ENCODE measurements at regions not wholly inside any gene's neighbourhood (a gene's known extent, or its start where the extent isn't known, plus 50 kb on each side); places are given as distances from the start of the nearest gene placed in this dataset.

DNA sequence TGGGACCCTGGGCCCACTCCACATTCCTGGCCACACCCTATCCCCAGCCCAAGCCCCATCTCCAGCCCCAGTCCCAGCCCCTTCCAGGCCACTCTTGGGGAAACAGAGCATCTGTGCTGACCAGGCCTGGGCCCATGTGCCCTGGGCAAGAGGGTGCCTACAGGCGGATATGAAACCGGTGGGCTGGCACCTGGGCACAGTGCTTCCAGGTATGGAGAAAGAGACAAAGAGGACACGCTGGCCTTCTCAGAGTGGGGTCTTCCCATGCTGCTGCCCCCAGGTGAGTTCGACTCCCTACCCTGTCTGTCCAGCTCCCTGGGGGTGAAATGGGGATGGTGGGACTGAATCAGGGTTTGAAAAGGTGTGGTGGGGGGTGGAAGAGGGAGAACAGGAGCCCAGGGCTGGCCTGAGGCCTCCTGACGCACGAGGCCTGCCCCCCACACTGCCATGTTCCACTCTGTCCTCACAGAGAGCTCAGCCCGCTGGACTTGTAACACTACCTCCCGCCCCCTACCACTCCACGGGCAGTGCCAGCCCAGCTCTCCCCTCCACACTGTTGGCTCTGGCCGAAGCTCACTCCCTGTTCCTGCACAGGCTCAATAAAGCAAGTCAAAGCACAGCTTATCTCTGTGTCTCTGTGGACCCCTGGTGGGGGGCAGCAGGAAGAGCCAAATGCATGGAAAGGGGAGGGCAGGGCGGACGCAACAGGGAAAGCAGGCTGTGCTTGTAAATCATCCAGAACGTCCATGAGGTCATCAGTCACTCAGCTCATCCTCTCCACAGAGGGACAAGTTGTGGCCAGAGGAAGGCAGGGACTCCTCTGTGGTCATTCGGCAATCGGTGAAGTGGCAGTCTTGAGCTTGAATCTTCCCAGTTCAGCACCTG is 71.1 kb upstream of the TMEM97 start:
- DNase-seq (ENCODE audit: low read depth) = no peak
- TF ChIP-seq, protein P1, sequence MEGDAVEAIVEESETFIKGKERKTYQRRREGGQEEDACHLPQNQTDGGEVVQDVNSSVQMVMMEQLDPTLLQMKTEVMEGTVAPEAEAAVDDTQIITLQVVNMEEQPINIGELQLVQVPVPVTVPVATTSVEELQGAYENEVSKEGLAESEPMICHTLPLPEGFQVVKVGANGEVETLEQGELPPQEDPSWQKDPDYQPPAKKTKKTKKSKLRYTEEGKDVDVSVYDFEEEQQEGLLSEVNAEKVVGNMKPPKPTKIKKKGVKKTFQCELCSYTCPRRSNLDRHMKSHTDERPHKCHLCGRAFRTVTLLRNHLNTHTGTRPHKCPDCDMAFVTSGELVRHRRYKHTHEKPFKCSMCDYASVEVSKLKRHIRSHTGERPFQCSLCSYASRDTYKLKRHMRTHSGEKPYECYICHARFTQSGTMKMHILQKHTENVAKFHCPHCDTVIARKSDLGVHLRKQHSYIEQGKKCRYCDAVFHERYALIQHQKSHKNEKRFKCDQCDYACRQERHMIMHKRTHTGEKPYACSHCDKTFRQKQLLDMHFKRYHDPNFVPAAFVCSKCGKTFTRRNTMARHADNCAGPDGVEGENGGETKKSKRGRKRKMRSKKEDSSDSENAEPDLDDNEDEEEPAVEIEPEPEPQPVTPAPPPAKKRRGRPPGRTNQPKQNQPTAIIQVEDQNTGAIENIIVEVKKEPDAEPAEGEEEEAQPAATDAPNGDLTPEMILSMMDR (IDR thresholded peaks at IDR 0.05; ENCODE audit: low read length, missing control alignments) = no peak

DNA sequence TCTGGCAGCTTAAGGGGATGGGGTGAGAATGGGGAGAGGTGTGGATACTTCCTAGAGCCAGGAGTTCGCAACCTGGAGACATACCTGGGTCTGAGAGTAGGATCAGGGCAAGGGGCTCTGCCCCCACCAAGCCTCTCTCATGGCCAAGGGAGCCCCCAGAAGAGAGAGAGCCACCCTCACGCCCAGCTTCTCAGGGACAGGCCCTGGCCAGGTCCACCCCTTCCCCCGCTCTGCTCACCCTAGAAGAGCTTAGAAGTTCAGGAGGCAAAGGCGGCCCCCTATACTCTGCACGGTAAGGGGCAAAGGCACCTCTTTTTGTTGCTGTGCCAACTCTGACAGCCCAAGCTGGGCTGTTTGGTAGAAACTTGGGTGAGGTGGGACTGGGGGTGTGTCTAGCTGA is 69.3 kb upstream of the TMEM97 start:
- no peak overlapping the region for H3K4me3 ChIP-seq (replicated peaks; ENCODE audit: low read depth, low read length)
- DNase-seq (ENCODE audit: low read depth) = no peak
- TF ChIP-seq, protein P1 (IDR thresholded peaks at IDR 0.05; ENCODE audit: low read length, missing control alignments) = no peak

More for the DNA sequence above, 71.1 kb upstream of the TMEM97 start:
- no peak overlapping the region for H3K4me3 ChIP-seq (replicated peaks; ENCODE audit: low read depth, low read length)

DNA sequence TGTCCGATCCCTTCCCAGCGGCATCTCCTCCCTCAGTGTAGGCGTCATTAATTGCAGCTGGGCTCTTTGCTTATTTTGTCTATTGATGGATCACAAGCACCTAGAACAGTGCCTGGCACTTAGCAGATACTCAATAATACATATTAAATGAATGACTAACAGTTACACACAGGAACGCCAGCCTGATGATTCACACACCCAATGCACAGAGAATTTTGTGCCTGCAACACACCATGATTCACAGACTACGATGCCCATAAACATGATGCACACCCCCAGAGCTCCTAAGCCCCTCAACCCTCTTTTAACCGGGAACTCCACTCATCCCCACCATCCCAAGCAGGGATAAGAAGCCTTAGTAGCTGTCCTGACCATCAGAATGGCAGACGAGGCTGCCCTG is 66.6 kb upstream of the TMEM97 start:
- TF ChIP-seq, protein P1 (IDR thresholded peaks at IDR 0.05; ENCODE audit: low read length, missing control alignments) = no peak
- H3K4me3 ChIP-seq (replicated peaks; ENCODE audit: low read depth, low read length) = no peak overlapping the region
- no peak for DNase-seq (ENCODE audit: low read depth)

DNA sequence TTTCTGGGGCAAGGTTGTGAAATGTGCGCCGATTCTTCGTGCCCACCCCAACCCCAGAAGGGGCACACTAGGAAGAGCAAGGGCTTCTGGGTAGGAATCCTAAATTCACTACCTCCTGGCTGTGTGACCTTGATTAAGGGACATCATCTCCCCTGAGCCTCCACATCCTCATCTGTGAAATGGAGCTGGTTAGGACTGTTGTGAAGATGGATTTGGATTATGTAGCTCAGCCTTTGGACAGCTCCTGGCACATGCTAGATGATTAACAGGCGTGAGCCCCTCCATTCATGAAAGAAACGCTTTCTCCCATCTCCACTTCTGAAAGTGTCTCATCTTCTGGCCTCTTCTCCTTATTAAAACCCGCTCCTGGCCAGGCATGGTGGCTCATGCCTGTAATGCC is 65.3 kb upstream of the TMEM97 start:
- no peak overlapping the region for H3K4me3 ChIP-seq (replicated peaks; ENCODE audit: low read depth, low read length)

DNA sequence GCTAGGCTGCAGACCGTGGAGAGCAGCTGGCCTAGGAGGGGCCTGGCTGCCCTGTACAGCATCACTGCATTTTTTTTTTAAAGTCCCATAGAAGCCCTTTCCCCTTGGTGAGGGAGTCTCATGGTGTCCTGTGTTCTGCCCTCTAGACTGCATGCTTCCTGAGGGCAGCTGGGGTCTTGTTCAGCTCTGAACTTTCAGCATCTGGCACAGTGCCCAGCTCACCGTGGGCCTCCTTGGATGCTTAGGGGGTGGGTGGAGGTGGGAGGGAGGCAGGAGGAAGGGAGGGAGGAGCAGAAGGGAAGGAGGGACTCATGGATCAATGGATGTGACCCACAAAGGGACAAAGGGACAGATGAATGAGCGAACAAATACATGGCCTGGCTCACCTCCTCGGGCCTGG is 63.4 kb upstream of the TMEM97 start:
- no peak overlapping the region for H3K4me3 ChIP-seq (replicated peaks; ENCODE audit: low read depth, low read length)
- TF ChIP-seq, protein P1 (IDR thresholded peaks at IDR 0.05; ENCODE audit: low read length, missing control alignments) = no peak
- DNase-seq (ENCODE audit: low read depth) = no peak

More for the DNA sequence above, 65.3 kb upstream of the TMEM97 start:
- TF ChIP-seq, protein P1 (IDR thresholded peaks at IDR 0.05; ENCODE audit: low read length, missing control alignments) = no peak
- DNase-seq (ENCODE audit: low read depth) = peak; percentile 3

DNA sequence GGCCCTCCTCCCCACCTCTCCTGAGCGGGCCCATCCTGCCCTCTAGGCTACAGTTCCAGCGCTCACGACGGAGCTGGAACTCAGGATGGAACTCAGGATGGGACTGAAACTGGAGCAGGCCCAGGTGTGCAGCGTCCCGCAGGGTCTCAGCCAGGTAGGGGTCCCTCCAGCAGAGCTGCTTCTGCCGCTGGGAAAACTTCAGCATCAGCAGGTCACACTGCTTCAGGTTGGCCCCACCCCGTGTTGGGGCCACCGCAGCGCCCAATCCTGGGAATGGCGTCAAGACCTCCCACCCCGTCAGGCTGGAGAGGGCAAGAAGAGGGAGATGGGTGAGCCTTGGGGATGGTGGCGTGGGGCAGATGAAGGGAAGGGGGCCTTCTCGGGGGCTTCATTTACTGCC is 62.6 kb upstream of the TMEM97 start:
- H3K4me3 ChIP-seq (replicated peaks; ENCODE audit: low read depth, low read length) = no peak overlapping the region
- TF ChIP-seq, protein P1 (IDR thresholded peaks at IDR 0.05; ENCODE audit: low read length, missing control alignments) = no peak
- no peak for DNase-seq (ENCODE audit: low read depth)

DNA sequence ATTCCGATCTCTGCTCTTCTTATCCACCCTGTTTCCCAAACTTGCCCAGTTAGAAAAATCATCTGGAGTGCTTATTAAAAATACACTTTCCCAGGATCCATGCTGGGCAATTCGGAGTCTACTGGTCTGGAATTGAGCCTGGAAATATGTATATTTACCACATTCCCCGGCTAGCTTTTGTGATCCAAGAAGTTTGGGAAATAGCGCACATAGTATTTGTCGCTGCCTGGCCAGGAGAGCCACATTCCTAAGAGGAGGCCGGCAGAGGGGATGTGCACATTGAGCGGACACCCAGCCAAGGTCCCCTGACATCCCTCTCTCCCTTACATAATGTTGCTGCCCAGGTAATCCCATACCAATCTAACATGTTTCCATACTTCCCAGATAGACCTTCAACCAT is 62.1 kb upstream of the TMEM97 start:
- DNase-seq (ENCODE audit: low read depth) = no peak
- no peak overlapping the region for H3K4me3 ChIP-seq (replicated peaks; ENCODE audit: low read depth, low read length)
- TF ChIP-seq, protein P1 (IDR thresholded peaks at IDR 0.05; ENCODE audit: low read length, missing control alignments) = no peak

All from fibroblast of pulmonary artery (primary cell).